ENCODE measurements at regions not wholly inside any gene's neighbourhood (a gene's known extent, or its start where the extent isn't known, plus 50 kb on each side); places are given as distances from the start of the nearest gene placed in this dataset.

DNA sequence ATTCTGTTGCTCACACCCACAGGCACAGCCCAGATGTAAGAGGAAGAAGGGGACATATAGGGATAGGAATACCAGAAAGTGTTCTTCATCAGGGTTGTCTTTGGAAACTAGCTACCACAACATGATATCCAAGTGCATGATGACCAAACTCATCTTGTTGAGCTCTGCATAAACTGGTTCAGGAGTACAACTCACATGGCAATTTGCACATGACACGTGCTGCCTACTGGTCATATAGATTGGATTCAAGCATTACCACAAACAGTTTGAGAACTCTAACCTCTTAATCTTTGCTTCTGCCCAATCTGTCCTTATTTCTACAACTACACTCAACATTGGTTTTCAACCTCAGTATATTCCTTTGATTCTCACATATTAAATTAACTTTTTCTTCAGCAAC, 184.7 kb upstream of the PCSK2 start:
- TF ChIP-seq, protein P1, sequence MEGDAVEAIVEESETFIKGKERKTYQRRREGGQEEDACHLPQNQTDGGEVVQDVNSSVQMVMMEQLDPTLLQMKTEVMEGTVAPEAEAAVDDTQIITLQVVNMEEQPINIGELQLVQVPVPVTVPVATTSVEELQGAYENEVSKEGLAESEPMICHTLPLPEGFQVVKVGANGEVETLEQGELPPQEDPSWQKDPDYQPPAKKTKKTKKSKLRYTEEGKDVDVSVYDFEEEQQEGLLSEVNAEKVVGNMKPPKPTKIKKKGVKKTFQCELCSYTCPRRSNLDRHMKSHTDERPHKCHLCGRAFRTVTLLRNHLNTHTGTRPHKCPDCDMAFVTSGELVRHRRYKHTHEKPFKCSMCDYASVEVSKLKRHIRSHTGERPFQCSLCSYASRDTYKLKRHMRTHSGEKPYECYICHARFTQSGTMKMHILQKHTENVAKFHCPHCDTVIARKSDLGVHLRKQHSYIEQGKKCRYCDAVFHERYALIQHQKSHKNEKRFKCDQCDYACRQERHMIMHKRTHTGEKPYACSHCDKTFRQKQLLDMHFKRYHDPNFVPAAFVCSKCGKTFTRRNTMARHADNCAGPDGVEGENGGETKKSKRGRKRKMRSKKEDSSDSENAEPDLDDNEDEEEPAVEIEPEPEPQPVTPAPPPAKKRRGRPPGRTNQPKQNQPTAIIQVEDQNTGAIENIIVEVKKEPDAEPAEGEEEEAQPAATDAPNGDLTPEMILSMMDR (conservative IDR thresholded peaks at IDR 0.05; ENCODE audit: low read depth, low read length) = no peak
- no peak for TF ChIP-seq EZH2 (IDR thresholded peaks at IDR 0.05; ENCODE audit: borderline replicate concordance, low read depth, low read length, poor library complexity, severe bottlenecking)
